ENCODE measurements at regions not wholly inside any gene's neighbourhood (a gene's known extent, or its start where the extent isn't known, plus 50 kb on each side); places are given as distances from the start of the nearest gene placed in this dataset.
"Not testable (repeated sequence)": the region's sequence is repeated elsewhere in the genome, so short reads cannot be mapped to it uniquely, and the experiment has no call there.

GRCh38 chr1:112849425-112850033 lies 106.5 kb downstream of the SLC16A1 start:
- peaks cover 0 to 7% of the 10 kb centered on the region in 2 donors for H3K4me1 ChIP-seq
- H3K27ac ChIP-seq, result no peak overlapping the region
- no peaks in the 10 kb centered on the region for H3K36me3 ChIP-seq
- DNase-seq (ENCODE audit: low spot score in 2 of 2), result no peak
- intact Hi-C loops (cut with DNase I; ENCODE audit: low total_unique reads), result no loop called here
- peak overlapping the region; percentile 28 to 65 (median 46) for H3K4me3 ChIP-seq
- TF ChIP-seq CTCF (IDR thresholded peaks at IDR 0.05), result no peak
- TF ChIP-seq POLR2A (IDR thresholded peaks at IDR 0.05), result no peak
- no peak for TF ChIP-seq POLR2AphosphoS5 (IDR thresholded peaks at IDR 0.05)
- no peaks in the 10 kb centered on the region for H3K9me3 ChIP-seq
- peaks cover 6 to 30% of the 10 kb centered on the region in 2 donors for H3K27me3 ChIP-seq

- intact Hi-C loops (cut with DNase I; ENCODE audit: low total_unique reads), result loop anchor here (1.0 kb wide), 1 partner anchor 9 kb away; no protein-coding TSS in a partner anchor
- TF ChIP-seq POLR2A (IDR thresholded peaks at IDR 0.05), result no peak
- no peak for TF ChIP-seq CTCF (IDR thresholded peaks at IDR 0.05)
- no peak for TF ChIP-seq POLR2AphosphoS5 (IDR thresholded peaks at IDR 0.05)
- H3K4me1 ChIP-seq, result no peaks in the 10 kb centered on the region
- no peak overlapping the region for H3K27ac ChIP-seq
- H3K36me3 ChIP-seq, result no peaks in the 10 kb centered on the region
- no peaks in the 10 kb centered on the region for H3K9me3 ChIP-seq
- H3K4me3 ChIP-seq, result no peak overlapping the region
- H3K27me3 ChIP-seq, result no peaks in the 10 kb centered on the region
- no peak for DNase-seq (ENCODE audit: low spot score in 2 of 2)
These were observed 114.2 kb downstream of the SLC16A1 start for GRCh38 chr1:112841825-112842224.

GRCh38 chr1:112840631-112841624 lies 115.1 kb downstream of the SLC16A1 start:
- H3K36me3 ChIP-seq, result no peaks in the 10 kb centered on the region
- no peaks in the 10 kb centered on the region for H3K27me3 ChIP-seq
- no peak overlapping the region for H3K4me3 ChIP-seq
- no peak overlapping the region for H3K27ac ChIP-seq
- no peaks in the 10 kb centered on the region for H3K9me3 ChIP-seq
- DNase-seq (ENCODE audit: low spot score in 2 of 2), result no peak
- no peak for TF ChIP-seq POLR2AphosphoS5 (IDR thresholded peaks at IDR 0.05)
- no peak for TF ChIP-seq POLR2A (IDR thresholded peaks at IDR 0.05)
- no peak for TF ChIP-seq CTCF (IDR thresholded peaks at IDR 0.05)
- no peaks in the 10 kb centered on the region for H3K4me1 ChIP-seq
- intact Hi-C loops (cut with DNase I; ENCODE audit: low total_unique reads), result no loop called here

GRCh38 chr1:112836642-112837041 lies 119.4 kb downstream of the SLC16A1 start:
- intact Hi-C loops (cut with DNase I; ENCODE audit: low total_unique reads), result no loop called here
- TF ChIP-seq POLR2AphosphoS5 (IDR thresholded peaks at IDR 0.05) (no peak), CTCF (IDR thresholded peaks at IDR 0.05) (no peak), POLR2A (IDR thresholded peaks at IDR 0.05) (no peak)

GRCh38 chr1:112833806-112834205 lies 118.7 kb upstream of the PPM1J start:
- TF ChIP-seq POLR2A (IDR thresholded peaks at IDR 0.05) (no peak), POLR2AphosphoS5 (IDR thresholded peaks at IDR 0.05) (no peak), CTCF (IDR thresholded peaks at IDR 0.05) (no peak)
- H3K27ac ChIP-seq, result no peak overlapping the region
- no peak for DNase-seq (ENCODE audit: low spot score in 2 of 2)
- no peaks in the 10 kb centered on the region for H3K36me3 ChIP-seq
- no peaks in the 10 kb centered on the region for H3K27me3 ChIP-seq
- H3K4me1 ChIP-seq, result no peaks in the 10 kb centered on the region
- no peaks in the 10 kb centered on the region for H3K9me3 ChIP-seq
- H3K4me3 ChIP-seq, result no peak overlapping the region
- intact Hi-C loops (cut with DNase I; ENCODE audit: low total_unique reads), result loop anchor here (1.0 kb wide), 1 partner anchor 8 kb away; no protein-coding TSS in a partner anchor

More at GRCh38 chr1:112836642-112837041, 119.4 kb downstream of the SLC16A1 start:
- H3K27me3 ChIP-seq, result no peaks in the 10 kb centered on the region
- no peaks in the 10 kb centered on the region for H3K36me3 ChIP-seq
- no peak overlapping the region for H3K4me3 ChIP-seq
- no peaks in the 10 kb centered on the region for H3K9me3 ChIP-seq
- H3K4me1 ChIP-seq, result no peaks in the 10 kb centered on the region
- DNase-seq (ENCODE audit: low spot score in 2 of 2), result no peak
- no peak overlapping the region for H3K27ac ChIP-seq

GRCh38 chr1:112832259-112832658 lies 117.1 kb upstream of the PPM1J start:
- DNase-seq (ENCODE audit: low spot score in 2 of 2); H3K9me3 ChIP-seq; H3K36me3 ChIP-seq; intact Hi-C loops (cut with DNase I; ENCODE audit: low total_unique reads); H3K27ac ChIP-seq; H3K4me1 ChIP-seq; H3K27me3 ChIP-seq; H3K4me3 ChIP-seq: not testable (repeated sequence)

GRCh38 chr1:112829691-112830090 lies 114.6 kb upstream of the PPM1J start:
- H3K4me1 ChIP-seq; H3K27ac ChIP-seq; intact Hi-C loops (cut with DNase I; ENCODE audit: low total_unique reads); H3K36me3 ChIP-seq; H3K9me3 ChIP-seq; H3K27me3 ChIP-seq; H3K4me3 ChIP-seq; DNase-seq (ENCODE audit: low spot score in 2 of 2): not testable (repeated sequence)
